Type B pancreatic cell (in vitro differentiated cells): ENCODE measurements at regions not wholly inside any gene's neighbourhood (a gene's known extent, or its start where the extent isn't known, plus 50 kb on each side); places are given as distances from the start of the nearest gene placed in this dataset.

Experiments
- DNase-seq: peaks from one replicate; pipeline ENCODE4 v3.0.0; 2021; ENCODE audit warnings: mixed read lengths; ENCODE audit not compliant: unreplicated experiment; ENCODE audit errors: extremely low spot score
- H3K27ac Mint-ChIP-seq: 2 replicates; pipeline ENCODE4 v1.8.0; 2021; ENCODE audit warnings: mild to moderate bottlenecking, mixed read lengths
- H3K27me3 Mint-ChIP-seq: 2 replicates; pipeline ENCODE4 v1.8.0; 2021; ENCODE audit warnings: mixed read lengths
- H3K36me3 Mint-ChIP-seq: 2 replicates; pipeline ENCODE4 v1.8.0; 2021; ENCODE audit warnings: mixed read lengths
- H3K4me1 Mint-ChIP-seq: one replicate; pipeline ENCODE4 v1.8.0; 2021; ENCODE audit warnings: mixed read lengths; ENCODE audit not compliant: unreplicated experiment
- H3K4me3 Mint-ChIP-seq: 2 replicates; pipeline ENCODE4 v1.8.0; 2021; ENCODE audit warnings: mild to moderate bottlenecking, mixed read lengths
- H3K9me3 Mint-ChIP-seq: 2 replicates; pipeline ENCODE4 v1.8.0; 2021; ENCODE audit warnings: mixed read lengths
- CTCF ChIP-seq: fragments of 200-600 bp; sonication (generic); conservative IDR thresholded peaks from 2 replicates; pipeline ENCODE4 v1.5.0; 2021; ENCODE audit warnings: antibody characterized with exemption, mild to moderate bottlenecking

GRCh38 chr4:133046156-133046555 lies 102.9 kb upstream of the PCDH10 start:
- H3K27me3 Mint-ChIP-seq, result no peaks in the 10 kb centered on the region
- TF ChIP-seq CTCF, result no peak
- no peak overlapping the region for H3K27ac Mint-ChIP-seq
- no peaks in the 10 kb centered on the region for H3K36me3 Mint-ChIP-seq
- peaks cover 10% of the 10 kb centered on the region for H3K9me3 Mint-ChIP-seq
- H3K4me1 Mint-ChIP-seq, result no peaks in the 10 kb centered on the region
- no peak overlapping the region for H3K4me3 Mint-ChIP-seq
- DNase-seq, result no peak

- Mint-ChIP-seq H3K36me3 (no peaks in the 10 kb centered on the region), H3K4me3 (no peak overlapping the region), H3K27ac (no peak overlapping the region), H3K27me3 (no peaks in the 10 kb centered on the region), H3K9me3 (no peaks in the 10 kb centered on the region), H3K4me1 (peaks cover 5% of the 10 kb centered on the region)
- TF ChIP-seq CTCF, result no peak
- no peak for DNase-seq
Measured at GRCh38 chr4:133058701-133059100, 90.4 kb upstream of the PCDH10 start.

GRCh38 chr4:133059117-133059516 lies 90.0 kb upstream of the PCDH10 start:
- TF ChIP-seq CTCF, result no peak
- Mint-ChIP-seq H3K36me3 (no peaks in the 10 kb centered on the region), H3K9me3 (no peaks in the 10 kb centered on the region), H3K27ac (no peak overlapping the region), H3K4me1 (peaks cover 5% of the 10 kb centered on the region), H3K27me3 (no peaks in the 10 kb centered on the region), H3K4me3 (no peak overlapping the region)
- no peak for DNase-seq

GRCh38 chr4:133062851-133063250 lies 86.2 kb upstream of the PCDH10 start:
- DNase-seq, result no peak
- Mint-ChIP-seq H3K4me3 (no peak overlapping the region), H3K27ac (no peak overlapping the region), H3K9me3 (no peaks in the 10 kb centered on the region), H3K27me3 (no peaks in the 10 kb centered on the region), H3K4me1 (peaks cover 5% of the 10 kb centered on the region), H3K36me3 (no peaks in the 10 kb centered on the region)
- TF ChIP-seq CTCF, result no peak

GRCh38 chr4:133068083-133068482 lies 81.0 kb upstream of the PCDH10 start:
- Mint-ChIP-seq H3K4me1 (no peaks in the 10 kb centered on the region), H3K27ac (no peak overlapping the region), H3K36me3 (peaks cover 6% of the 10 kb centered on the region), H3K9me3 (peaks cover 4% of the 10 kb centered on the region), H3K4me3 (no peak overlapping the region), H3K27me3 (no peaks in the 10 kb centered on the region)
- no peak for DNase-seq
- no peak for TF ChIP-seq CTCF

GRCh38 chr4:133081246-133081645 lies 67.8 kb upstream of the PCDH10 start:
- H3K9me3 Mint-ChIP-seq, result no peaks in the 10 kb centered on the region
- H3K4me1 Mint-ChIP-seq, result no peaks in the 10 kb centered on the region
- H3K27ac Mint-ChIP-seq, result no peak overlapping the region
- H3K27me3 Mint-ChIP-seq, result no peaks in the 10 kb centered on the region
- no peak for TF ChIP-seq CTCF
- H3K4me3 Mint-ChIP-seq, result no peak overlapping the region
- DNase-seq, result no peak
- H3K36me3 Mint-ChIP-seq, result no peaks in the 10 kb centered on the region
